ENCODE measurements at regions not wholly inside any gene's neighbourhood (a gene's known extent, or its start where the extent isn't known, plus 50 kb on each side); places are given as distances from the start of the nearest gene placed in this dataset.

- no peak for DNase-seq (ENCODE audit: low read depth)
Observed at GRCh38 chr12:94062796-94063635, 85.4 kb upstream of the PLXNC1 start.

- no peak for DNase-seq (ENCODE audit: low read depth)
Observed at GRCh38 chr12:94070520-94070919, 77.9 kb upstream of the PLXNC1 start.

- no peak for DNase-seq (ENCODE audit: low read depth)
Observed at GRCh38 chr12:94071258-94071657, 77.1 kb upstream of the PLXNC1 start.

GRCh38 chr12:94073441-94074051, 74.8 kb upstream of the PLXNC1 start:
- DNase-seq (ENCODE audit: low read depth): no peak

GRCh38 chr12:94074216-94074979, 74.0 kb upstream of the PLXNC1 start:
- no peak for DNase-seq (ENCODE audit: low read depth)

- DNase-seq (ENCODE audit: low read depth): no peak
Observed at GRCh38 chr12:94074980-94075629, 73.3 kb upstream of the PLXNC1 start.

- no peak for DNase-seq (ENCODE audit: low read depth)
Observed at GRCh38 chr12:94077209-94077608, 71.2 kb upstream of the PLXNC1 start.

- no peak for DNase-seq (ENCODE audit: low read depth)
Observed at GRCh38 chr12:94078138-94078723, 70.1 kb upstream of the PLXNC1 start.

- no peak for DNase-seq (ENCODE audit: low read depth)
Observed at GRCh38 chr12:94078736-94079509, 69.5 kb upstream of the PLXNC1 start.

GRCh38 chr12:94079566-94080340, 68.6 kb upstream of the PLXNC1 start:
- no peak for DNase-seq (ENCODE audit: low read depth)

- DNase-seq (ENCODE audit: low read depth): no peak
Observed at GRCh38 chr12:94080341-94081009, 67.9 kb upstream of the PLXNC1 start.

GRCh38 chr12:94082690-94083089, 65.7 kb upstream of the PLXNC1 start:
- no peak for DNase-seq (ENCODE audit: low read depth)

- no peak for DNase-seq (ENCODE audit: low read depth)
Observed at GRCh38 chr12:94089891-94090290, 58.5 kb upstream of the PLXNC1 start.

- no peak for DNase-seq (ENCODE audit: low read depth)
Observed at GRCh38 chr12:94091624-94092023, 56.8 kb upstream of the PLXNC1 start.

- no peak for DNase-seq (ENCODE audit: low read depth)
Observed at GRCh38 chr12:94092516-94093241, 55.7 kb upstream of the PLXNC1 start.

- DNase-seq (ENCODE audit: low read depth): no peak
Observed at GRCh38 chr12:94094700-94095099, 53.7 kb upstream of the PLXNC1 start.

GRCh38 chr12:94095618-94096017, 52.8 kb upstream of the PLXNC1 start:
- DNase-seq (ENCODE audit: low read depth): no peak

- DNase-seq (ENCODE audit: low read depth): no peak
Observed at GRCh38 chr12:94098466-94098865, 49.9 kb upstream of the PLXNC1 start.

Data from HS-27A (cell line).